ENCODE measurements at regions not wholly inside any gene's neighbourhood (a gene's known extent, or its start where the extent isn't known, plus 50 kb on each side); places are given as distances from the start of the nearest gene placed in this dataset.

- no peak for TF ChIP-seq EP300 (IDR thresholded peaks at IDR 0.05)
- TF ChIP-seq, protein P1, sequence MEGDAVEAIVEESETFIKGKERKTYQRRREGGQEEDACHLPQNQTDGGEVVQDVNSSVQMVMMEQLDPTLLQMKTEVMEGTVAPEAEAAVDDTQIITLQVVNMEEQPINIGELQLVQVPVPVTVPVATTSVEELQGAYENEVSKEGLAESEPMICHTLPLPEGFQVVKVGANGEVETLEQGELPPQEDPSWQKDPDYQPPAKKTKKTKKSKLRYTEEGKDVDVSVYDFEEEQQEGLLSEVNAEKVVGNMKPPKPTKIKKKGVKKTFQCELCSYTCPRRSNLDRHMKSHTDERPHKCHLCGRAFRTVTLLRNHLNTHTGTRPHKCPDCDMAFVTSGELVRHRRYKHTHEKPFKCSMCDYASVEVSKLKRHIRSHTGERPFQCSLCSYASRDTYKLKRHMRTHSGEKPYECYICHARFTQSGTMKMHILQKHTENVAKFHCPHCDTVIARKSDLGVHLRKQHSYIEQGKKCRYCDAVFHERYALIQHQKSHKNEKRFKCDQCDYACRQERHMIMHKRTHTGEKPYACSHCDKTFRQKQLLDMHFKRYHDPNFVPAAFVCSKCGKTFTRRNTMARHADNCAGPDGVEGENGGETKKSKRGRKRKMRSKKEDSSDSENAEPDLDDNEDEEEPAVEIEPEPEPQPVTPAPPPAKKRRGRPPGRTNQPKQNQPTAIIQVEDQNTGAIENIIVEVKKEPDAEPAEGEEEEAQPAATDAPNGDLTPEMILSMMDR (IDR thresholded peaks at IDR 0.05) = no peak
These were observed 112.9 kb downstream of the TBX5 start for GRCh38 chr12:114293073-114293472.
